ENCODE measurements at regions not wholly inside any gene's neighbourhood (a gene's known extent, or its start where the extent isn't known, plus 50 kb on each side); places are given as distances from the start of the nearest gene placed in this dataset.
"Not testable (repeated sequence)": the region's sequence is repeated elsewhere in the genome, so short reads cannot be mapped to it uniquely, and the experiment has no call there.

DNA sequence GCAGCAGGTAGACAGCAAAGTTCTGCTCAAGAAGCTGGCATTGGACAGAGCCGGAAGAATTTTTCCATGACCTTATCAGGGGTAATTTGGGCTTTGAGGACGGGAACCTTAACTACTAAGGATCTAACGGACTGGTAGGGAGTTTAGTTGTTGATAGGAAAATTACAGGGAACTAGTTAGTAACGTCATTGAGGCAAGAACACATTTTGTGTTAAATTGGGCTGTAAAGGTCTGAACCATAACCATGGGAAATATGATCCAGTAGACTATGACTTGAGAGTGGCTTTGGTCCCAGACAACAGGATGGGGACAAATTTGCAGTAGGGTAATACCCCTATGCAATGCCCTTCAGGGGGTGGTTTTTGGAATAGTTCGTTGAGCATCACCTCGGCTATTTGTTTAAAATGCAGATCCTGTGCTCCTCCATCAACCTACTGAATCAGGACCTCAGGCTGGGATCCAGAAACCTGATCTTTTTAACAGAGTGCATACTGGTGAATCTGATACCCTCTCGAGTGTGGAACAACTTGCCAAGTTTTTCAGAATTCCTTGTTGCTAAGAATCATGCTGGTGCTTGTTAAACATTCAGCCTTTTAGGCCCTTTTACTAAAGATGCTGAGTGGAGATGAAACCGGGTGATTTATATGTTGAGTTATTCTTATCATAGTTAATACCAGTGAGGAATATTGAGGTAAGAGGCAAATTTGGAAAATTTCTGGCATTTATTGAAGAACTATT lies 255.1 kb downstream of the MAP2K6 start:
- DNase-seq (ENCODE audit: low spot score in 2 of 2) = no peak
- FAIRE-seq = no peak

DNA sequence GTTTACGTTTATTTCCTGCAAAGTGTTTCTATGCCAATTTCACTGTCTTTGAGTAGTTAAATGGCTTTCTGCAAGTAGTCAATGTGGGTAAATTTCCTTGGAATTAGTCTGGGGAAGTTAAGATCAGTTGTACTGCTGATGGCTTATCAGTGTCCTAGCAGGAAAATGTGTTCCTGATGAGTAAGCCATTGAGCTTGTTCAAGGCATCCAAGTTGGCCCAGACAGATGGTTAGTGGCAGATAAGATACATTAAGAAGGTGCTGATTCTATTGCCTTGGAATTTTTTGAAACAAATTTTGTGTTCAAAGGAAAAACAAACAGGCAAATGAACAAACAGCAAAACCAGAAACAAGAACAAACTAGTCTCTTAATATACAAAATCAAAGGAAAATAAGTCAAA lies 258.4 kb downstream of the MAP2K6 start:
- FAIRE-seq (no peak), DNase-seq (ENCODE audit: low spot score in 2 of 2) (no peak)

DNA sequence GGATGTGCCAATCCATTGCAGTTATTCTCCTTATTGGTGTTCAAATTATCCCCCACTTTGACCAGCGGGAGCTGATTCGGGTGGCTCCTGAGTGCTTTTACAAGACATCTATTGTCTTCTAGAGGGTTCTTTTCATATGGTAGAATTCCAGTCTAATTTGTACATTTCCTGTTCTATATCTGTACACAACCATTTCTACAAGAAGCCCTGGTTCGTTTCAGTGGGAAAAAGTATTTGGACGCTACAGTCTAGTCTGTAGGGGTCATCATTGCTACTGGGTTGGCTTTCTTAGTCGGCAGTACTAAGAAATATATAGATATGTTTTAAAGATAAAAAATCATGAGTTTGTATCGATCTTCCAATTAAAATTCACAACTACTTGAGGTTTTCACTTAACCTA lies 262.6 kb downstream of the MAP2K6 start:
- no peak for FAIRE-seq
- DNase-seq (ENCODE audit: low spot score in 2 of 2) = no peak

DNA sequence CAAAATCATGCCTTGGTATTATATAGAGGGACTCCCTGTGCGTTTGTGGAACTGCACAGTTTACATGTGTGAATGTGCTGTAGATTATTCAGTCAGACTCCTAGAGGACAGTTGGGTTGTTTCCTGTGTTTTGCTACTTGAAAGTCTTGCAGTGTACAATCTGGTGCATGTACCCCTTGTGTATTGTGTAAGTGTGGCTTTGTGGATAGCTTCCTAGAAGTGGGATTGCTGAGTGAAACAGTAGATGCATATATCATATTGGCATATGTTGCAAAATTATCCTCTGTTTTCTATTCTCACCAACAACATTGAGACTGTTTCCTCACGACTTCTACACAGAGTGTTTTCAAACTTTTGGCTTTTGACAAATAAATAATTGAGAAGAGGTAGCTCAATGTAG lies 263.7 kb downstream of the MAP2K6 start:
- no peak for DNase-seq (ENCODE audit: low spot score in 2 of 2)
- no peak for FAIRE-seq

DNA sequence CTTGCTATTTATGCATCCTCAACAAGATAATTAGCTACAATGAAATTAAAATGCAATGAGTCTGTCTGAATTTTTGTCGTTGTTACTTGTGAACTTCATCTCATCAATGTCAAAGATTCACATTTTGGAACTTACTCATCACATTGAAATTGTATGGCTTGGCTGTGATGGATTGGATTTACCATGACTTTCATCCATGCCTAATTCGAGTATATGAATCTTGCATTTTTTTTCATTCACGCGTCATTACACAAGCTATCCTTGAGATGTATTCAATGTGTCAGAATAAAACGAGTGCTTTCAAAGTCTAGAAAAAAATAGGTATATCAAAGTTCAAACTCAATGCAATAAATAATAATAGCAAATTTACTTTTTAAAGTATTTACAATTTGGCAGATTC lies 265.3 kb downstream of the MAP2K6 start:
- DNase-seq (ENCODE audit: low spot score in 2 of 2) (no peak), FAIRE-seq (no peak)

DNA sequence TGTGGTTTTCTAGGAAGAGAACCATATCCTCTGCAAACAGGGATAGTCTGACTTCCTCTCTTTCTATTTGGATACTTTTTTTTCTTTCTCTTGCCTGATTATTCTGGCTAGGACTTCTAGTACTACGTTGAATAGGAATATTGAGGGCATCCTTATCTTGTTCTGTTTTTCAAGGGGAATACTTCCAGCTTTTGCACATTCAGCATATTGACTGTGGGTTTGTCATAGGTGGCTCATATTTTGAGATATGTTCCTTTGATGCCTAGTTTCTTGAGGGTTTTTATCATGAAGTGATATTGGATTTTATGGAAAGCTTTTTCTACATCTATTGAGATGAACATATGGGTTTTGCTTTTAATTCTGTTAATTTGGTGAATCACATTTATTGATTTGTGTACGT lies 269.8 kb downstream of the MAP2K6 start:
- FAIRE-seq (no peak), DNase-seq (ENCODE audit: low spot score in 2 of 2) (no peak)

DNA sequence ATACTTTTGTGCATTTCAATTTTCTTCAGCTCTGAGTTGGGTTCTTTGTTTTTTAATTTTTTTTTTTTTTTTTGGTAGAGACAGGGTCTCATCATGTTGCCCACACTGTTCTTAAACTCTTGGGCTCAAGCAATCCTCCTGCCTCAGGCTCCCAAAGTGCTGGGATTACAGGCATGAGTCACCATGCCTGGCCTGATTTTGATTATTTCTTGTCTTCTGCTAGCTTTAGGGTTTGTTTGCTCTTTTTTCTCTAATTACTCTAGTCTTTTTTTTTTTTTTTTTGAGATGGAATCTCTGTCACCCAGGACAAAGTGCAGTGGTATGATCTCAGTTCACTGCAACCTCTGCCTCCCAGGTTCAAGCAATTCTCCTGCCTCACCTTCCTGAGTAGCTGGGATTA lies 270.7 kb downstream of the MAP2K6 start:
- DNase-seq (ENCODE audit: low spot score in 2 of 2); FAIRE-seq: not testable (repeated sequence)

DNA sequence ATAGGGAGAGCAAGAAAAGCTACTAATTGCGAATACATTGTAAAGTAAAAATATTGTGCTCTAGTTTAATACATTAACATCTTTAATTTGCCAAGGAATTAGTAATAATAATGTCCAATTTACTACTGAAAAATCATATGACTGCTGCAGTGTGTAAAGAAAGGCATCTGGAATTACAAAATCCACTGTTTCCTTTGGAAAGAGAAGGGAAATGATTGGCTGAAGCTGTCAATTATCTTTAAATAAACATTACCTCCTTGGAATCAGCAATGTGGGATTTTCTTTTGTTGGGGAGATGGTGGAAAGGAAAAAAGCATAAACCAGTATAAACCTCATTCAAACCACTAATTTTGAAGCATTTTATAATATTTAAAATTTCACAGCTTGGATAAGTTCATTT lies 276.0 kb downstream of the MAP2K6 start:
- DNase-seq (ENCODE audit: low spot score in 2 of 2) (no peak), FAIRE-seq (no peak)

DNA sequence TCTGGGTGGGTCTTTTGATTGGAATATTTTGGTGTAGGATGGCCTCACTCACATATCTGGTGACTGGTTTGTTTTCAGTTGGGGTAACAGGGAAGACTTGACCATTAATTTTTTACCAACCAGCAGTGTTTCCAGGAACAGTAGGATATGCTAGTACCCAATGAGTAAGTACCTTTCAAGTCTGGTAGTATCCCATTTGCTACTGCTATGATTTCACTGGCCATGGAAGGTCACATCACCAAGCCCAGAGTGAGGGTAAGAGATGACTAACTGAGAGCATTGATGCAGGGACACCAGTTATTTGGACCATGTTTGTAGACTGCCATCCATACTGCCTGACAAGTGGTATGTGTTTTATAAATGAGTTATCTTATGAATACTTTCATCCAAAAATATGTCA lies 277.7 kb downstream of the MAP2K6 start:
- DNase-seq (ENCODE audit: low spot score in 2 of 2) (no peak), FAIRE-seq (no peak)

DNA sequence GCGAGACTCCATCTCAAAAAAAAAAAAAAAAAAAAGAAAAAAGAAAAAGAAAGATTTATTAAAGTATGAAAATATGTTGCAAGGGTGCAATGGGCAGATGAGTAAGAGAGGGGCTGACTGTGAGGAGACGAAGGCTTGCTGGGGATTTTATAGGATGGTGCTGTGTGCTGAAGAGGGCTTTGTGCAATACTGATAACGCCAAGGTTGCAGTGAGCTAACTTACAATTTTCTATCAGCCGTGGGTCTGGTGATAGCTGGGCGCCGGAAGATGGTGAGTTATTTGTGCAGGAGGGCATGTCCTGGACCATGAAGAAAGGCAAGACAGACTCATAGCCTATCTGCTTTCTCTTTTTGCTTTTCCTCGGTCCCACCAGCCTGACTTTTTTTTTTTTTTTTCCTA lies 281.1 kb downstream of the MAP2K6 start:
- no peak for FAIRE-seq
- no peak for DNase-seq (ENCODE audit: low spot score in 2 of 2)

DNA sequence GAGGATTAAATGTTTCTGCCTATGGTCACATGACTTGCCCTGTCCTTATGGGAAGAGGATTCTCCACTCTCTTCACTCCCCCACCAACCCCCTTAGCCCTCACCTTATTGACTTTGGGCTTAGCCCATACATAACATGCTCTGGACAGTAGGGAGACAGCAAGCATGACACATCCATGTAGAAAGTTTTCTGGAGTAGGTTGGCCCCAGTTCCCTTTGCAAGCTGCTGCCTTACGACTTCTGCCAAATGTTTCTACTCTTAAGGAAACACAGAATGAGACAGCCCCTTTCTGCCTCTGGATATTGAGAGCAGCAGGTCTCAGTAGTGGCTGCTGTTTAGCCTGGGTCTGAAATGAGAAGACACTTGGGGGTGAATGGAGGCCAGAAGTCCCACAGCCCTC lies 282.2 kb downstream of the MAP2K6 start:
- no peak for DNase-seq (ENCODE audit: low spot score in 2 of 2)
- no peak for FAIRE-seq

DNA sequence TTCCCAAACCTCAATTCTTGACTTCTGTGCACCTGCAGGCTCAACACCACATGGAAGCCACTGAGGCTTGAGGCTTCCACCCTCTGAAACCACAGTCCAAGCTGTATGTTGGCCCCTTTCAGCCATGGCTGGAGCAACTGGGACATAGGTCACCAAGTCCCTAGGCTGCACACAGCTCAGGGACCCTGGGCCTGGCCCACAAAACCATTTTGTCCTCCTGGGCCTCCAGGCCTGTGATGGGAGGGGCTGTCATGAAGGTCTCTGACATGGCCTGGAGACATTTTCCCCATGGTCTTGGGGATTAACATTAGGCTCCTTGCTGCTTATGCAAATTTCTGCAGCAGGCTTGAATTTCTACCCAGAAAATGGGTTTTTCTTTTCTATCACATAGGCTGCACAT lies 283.9 kb downstream of the MAP2K6 start:
- DNase-seq (ENCODE audit: low spot score in 2 of 2); FAIRE-seq: not testable (repeated sequence)

DNA sequence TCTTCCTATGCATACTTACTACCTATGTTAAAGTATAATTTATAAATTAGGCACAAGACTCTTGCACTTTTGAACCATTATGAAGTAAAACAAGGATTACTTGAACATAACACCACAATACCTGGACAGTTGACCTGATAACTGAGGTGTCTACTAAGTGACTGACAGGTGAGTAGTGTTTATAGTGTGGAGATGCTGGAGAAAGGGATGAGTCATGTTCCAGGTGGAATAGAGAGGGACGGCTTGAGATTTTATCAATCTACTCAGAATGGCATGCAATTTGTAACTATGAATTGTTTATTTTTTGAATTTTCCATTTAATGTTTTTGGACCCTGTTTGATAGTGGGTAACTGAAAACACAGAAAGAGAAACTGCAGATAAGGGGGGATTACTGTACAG lies 287.6 kb downstream of the MAP2K6 start:
- no peak for DNase-seq (ENCODE audit: low spot score in 2 of 2)
- no peak for FAIRE-seq

DNA sequence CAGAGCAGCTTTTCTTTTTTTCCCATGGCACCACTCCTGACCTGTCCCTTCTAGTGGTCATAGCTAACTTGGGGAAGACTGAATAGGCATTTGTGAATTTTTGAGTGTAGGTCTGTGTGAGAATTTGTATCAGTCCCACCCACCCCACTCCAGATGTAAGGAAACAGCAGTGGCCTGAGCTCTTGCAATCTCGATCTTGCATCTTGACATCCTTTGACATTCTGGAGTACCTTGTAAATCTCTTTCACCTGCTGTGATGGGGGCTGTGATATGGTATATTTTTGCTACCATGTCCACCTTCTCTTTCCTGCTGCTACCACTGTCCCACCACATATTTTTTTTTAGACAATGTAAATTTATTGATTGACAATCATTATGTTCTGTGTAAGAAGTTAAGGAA lies 289.3 kb downstream of the MAP2K6 start:
- DNase-seq (ENCODE audit: low spot score in 2 of 2) (no peak), FAIRE-seq (no peak)

DNA sequence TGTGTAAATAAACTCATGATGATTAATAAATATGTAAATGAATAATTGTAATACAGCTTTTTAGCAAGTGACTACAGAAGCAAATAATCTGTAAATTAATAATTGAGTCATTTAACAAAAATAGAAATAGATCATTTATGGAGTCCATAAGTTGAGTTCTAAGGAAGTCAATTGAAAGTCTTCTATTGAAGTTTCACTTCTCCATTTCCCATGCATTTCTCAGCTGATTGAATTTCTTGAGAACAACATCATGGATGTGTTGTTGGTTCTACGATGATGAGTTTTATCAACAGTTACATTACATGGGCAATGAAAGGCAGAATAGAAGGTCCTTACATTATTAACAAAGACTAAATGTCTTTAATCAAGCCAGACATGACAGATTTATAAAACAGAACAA lies 290.4 kb downstream of the MAP2K6 start:
- no peak for DNase-seq (ENCODE audit: low spot score in 2 of 2)
- no peak for FAIRE-seq

DNA sequence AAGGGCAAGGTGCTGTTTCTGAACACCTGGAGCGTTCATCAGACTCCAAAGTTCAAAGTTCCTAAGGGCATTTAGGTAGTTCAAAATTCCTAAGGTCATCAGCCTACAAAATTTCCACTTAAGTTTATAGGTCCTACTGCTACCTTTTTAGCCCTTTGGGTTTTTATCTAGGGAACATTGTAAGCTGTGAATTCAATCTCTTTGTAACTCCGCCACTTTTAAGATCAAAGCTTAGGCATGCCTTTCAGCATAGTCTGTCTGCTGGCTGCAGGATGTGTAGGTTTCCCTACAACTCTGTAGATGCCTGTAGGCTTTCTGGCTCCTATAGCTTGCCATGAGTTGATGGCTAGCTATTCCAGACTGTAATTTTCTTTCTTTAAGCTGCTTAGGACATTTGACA lies 291.6 kb downstream of the MAP2K6 start:
- FAIRE-seq (no peak), DNase-seq (ENCODE audit: low spot score in 2 of 2) (no peak)

DNA sequence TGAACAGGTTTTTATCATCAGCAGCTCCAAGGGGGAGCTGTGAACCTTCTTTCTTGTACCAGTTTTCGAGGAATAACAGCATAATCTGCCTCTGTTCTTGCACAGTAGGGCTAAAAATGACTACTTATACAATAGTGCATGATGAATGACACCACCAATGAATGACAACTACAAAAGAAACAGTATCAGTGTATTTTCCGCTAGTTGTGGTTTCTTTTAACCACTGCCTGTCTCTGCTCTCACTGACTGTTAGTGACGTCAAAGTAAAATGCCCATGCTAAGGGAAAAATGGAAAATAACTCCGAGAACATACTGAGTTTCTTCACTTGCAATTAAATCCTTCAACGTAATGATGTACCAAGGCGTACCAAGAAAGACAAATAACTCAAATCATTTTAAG lies 294.9 kb downstream of the MAP2K6 start:
- FAIRE-seq = no peak
- DNase-seq (ENCODE audit: low spot score in 2 of 2) = no peak

DNA sequence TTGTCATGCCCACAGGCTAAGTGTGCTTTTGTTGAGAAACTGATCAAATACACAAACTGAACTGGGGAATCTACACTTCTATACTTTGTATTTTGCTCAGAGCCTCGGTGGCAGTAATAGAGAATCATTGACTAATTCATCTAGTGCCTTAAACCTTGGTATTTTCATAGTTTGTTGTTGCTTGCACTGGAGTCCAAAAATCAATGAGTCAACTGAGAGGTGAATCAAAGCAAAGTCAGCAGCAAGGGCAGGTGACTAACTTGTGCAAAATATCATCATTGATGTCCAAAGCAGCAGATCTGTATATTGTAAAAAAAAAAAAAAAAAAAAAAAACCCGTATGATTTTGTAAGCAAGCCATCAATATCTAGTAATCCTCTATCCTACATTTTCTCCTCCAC lies 296.4 kb downstream of the MAP2K6 start:
- DNase-seq (ENCODE audit: low spot score in 2 of 2) (no peak), FAIRE-seq (no peak)

DNA sequence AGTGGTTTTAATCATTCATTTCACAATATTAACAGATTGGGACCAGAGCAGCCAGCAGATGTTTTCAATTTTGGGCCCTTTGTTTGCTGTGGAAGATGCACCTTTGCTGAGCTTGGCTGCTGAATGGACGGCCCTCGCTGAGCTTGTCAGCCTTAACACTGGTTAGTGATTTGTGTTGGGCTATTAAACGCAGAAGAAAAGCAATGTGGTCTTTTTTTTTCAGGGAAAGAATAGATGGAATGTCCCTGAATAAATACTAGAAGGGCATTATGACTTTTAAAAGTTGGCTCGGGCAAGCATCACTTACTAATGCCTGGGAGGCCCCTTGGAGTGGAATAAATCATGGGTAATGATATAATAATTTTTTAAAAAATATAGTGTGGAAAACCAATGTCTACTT lies 297.0 kb downstream of the MAP2K6 start:
- no peak for DNase-seq (ENCODE audit: low spot score in 2 of 2)
- FAIRE-seq = no peak

DNA sequence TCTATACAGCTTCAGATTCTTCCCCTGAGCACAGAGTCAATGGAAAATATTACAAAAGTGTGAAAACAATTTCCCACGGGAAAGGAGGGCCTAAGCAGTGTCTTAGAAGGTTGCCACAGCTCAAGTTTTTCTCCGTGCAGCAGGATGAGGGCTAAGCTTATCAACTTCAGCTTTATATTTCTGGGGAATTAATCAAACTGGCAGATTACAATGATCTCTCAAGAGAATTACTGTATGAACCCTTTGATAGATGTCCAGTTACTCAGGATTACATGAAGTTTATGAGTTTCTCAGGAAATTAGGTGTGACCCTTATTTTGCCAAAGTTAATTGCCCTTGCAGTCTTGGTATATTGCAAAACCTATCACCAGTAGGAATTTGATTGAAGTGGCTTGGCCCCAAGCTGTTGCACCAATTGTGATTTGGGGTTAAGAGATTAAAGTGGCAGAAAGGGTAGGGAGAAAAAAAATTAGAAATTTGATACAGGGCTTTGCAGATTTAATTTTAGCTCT lies 298.4 kb downstream of the MAP2K6 start:
- no peak for DNase-seq (ENCODE audit: low spot score in 2 of 2)
- FAIRE-seq = no peak

DNA sequence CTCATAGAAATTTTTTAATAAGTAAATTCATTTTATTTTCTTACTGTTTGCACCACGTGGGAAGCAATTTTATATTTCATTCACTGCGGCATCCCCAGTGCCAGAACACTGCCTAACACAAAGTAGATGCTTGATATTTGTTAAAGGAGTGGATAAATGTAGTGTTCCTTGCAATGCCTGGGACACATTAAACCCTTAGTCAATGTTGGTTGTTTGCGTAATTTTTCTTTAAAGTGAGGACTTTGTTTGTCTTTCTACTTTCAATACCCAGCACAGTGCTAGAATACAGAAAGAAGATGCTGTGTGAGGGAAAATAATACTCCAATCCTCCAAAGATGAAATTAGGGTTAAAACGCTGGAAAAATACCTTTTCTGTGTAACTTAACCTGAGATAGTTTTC lies 299.3 kb downstream of the MAP2K6 start:
- FAIRE-seq = no peak
- DNase-seq (ENCODE audit: low spot score in 2 of 2) = no peak

DNA sequence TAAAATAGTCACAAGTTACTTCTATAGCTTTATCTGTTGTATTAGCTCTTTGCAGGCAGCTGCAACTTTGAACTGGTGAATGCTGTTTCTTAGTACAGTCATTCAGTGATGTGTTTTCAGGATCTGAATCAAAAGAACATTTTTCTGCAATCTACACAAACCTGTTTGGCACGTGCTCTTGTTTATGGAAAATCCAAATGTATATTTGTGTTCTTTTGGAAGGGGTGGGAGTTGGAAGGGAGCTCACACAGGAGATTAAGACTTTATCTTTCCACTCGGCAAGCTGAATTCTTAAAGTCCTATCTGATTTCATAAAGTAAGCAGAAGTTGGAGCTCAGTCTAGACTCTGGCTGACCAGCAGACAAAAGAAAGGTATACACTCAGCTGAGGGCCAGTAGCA lies 300.2 kb downstream of the MAP2K6 start:
- DNase-seq (ENCODE audit: low spot score in 2 of 2) (no peak), FAIRE-seq (no peak)

DNA sequence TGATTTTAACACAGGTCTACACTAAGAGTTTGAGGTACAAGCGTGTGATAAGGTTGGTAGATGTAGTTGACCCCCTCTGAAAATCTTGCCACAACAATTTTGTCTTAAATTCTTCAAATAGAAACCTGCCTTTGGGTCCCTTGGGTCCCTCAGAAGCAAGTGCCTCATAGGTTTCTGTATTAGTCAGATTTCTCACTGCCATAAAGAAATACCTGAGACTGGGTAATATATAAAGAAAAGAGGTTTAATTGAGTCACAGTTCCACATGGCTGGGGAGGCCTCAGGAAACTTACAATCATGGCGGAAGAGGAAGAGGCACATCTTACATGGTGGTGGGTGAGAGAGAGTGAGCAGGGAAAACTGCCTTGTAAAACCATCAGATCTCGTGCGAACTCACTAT lies 301.2 kb downstream of the MAP2K6 start:
- no peak for DNase-seq (ENCODE audit: low spot score in 2 of 2)
- FAIRE-seq = no peak
